ENCODE measurements at regions not wholly inside any gene's neighbourhood (a gene's known extent, or its start where the extent isn't known, plus 50 kb on each side); places are given as distances from the start of the nearest gene placed in this dataset.

DNA sequence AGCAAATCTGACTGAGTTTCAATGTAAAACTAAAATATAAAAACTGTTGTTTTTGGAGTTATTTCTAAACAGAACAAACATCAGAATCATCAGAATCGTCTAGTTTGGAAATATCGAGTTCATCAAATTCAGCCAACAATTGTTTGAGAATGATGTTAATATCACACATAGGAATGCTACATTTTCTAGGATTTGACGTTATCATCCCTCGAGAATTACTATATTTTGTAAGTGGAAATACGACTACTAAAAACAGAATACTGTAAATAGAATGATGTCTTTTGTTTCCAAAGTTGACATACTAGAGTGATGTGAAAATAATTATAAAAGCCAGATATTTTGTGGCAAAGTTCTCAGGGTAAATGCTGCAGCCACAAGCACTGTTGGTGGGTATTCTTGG is 805.9 kb downstream of the TLE1 start:
- DNase-seq, result no peak

DNA sequence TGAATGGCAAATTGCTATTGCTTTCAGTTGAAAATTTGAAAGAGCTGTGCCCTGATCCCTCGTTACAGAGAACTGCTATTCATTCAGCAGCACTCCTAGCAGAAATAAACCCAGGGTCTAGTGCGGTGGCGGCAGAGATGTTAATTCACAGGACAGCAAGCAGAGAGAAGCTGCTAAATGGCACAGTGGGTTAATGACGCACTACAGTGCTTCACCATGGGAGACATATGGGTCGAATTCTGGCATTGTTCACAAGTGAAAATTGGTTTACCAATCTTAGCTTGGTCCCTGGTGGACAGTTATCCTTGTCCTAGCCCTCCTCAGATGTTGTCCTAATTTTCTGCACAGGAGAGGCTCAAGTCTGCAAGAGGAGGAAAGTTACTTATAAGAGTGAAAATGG is 807.4 kb downstream of the TLE1 start:
- DNase-seq, result no peak

DNA sequence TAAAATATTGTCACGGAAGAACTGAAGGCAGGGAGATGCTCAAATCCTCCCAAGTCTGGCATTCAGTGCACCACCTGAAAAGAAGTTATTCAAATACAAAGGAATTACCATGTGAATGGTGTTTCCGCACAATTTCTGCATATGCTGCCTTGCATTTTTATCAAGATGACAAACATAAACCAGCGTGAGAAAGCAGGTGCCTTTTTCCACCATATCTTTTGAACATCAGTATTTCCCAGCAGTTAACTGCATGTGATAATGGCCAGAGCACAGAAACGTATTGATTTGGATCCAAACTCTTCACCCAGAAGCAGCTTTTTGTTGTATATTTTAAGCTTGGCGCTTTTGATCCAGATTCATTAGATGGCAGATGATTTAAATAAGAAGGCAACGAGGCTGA is 808.0 kb downstream of the TLE1 start:
- no peak for DNase-seq

DNA sequence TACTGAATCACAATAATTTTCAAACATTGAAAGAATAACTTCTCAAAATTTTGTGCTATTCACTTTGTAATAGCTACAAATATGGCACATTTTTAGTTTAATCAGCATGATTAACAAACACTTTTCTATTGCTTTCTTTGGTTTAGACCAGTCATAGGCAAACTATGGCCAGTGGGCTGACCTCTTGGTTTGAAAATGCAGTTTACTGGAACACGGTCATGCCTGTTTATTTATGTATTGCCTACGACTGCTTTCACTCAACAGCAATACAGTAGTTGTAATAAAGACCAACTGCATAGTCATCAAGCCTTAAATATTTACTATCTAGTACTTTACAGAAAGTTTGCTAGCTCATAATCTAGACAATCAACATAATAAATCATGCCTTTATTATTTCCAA is 810.8 kb downstream of the TLE1 start:
- no peak for DNase-seq

DNA sequence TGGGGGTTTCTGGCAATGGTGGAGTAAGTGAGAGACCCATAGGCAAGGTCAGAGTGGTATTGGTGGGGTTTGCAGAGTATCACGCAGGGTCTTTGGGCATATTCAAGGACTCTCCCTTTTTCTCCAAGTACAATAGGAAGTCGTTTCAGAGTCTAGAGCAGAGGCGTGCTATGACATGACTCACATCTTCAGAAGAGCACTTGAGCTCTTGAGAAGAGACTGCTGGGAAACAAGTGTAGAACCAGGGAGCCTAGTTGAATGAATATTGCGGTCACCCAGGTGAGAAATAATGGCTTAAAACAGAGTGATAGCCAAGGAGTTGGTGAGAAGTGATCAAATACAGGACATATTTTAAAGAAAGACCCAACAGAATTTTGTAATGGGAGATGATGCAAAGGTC is 813.4 kb downstream of the TLE1 start:
- DNase-seq, result no peak

DNA sequence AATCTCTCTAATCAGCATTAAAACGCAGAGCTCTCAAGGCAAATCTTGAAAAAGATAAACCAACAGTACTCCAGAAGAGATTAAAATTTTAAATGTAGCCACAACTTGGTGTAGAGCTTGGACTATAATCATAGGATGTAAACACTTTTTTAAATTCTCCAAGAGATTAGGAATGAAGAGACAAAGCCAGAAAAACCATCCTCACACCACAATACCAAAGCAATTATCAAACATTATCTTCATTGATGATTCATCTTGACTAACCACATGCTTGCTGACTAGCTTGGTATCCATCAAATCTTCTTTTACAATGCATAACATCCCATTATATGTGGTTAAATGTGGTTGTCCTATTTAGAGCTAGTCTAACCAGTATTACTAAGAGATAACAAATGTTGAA is 815.1 kb downstream of the TLE1 start:
- DNase-seq, result no peak

DNA sequence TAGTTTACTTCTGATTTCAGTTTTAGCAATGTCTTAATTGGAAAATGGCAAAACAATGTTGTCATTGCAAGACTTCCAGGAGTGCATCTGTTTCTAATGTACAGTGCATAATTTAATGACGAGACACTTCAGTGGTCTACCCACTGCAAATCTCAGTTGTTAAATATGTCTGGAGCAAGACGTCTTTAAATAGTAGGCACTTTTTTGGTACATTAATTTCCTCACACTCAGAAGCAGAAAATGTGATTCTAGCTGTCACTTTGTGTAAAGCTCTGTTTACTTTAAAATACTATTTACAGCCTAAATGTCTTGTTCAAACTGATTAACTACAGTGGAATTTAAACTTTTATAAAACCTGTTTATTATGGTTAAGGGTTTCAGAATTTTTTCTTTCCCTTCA is 815.5 kb downstream of the TLE1 start:
- DNase-seq, result no peak

DNA sequence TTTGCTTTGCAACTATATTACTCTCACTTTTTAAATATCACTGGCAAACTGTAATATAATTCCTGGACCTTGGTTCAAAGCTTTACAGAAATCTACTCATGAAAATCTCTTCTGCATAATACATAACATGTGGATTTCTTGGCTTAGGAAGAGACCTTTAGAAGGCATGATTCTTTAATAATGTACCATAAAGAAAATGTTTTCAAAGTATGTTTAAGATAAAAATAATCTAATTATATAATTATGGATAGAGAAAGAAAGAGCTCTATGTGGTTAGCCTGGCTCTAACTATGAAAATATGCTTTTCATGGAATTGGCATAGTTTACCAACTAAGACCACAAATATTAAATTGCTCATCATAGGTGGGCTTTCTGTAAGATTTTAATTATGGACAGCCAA is 817.8 kb downstream of the TLE1 start:
- no peak for DNase-seq

DNA sequence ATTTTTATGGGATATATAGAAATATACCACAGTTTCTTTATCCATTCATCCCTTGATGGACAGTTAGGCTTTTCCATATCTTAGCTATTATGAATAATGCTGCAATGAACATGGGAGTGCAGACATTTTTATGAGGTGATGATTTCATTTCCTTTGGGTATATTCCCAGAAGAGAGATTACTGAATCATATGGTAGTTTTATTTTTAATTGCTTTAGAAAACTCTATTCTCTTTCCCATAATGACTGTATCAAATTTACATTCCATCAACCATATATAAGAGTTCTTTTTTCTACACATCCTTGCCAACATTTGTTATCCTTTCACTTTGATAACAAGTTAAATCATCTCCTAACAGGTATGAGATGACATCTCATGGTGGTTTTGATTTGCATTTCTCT is 821.6 kb downstream of the TLE1 start:
- DNase-seq, result no peak

DNA sequence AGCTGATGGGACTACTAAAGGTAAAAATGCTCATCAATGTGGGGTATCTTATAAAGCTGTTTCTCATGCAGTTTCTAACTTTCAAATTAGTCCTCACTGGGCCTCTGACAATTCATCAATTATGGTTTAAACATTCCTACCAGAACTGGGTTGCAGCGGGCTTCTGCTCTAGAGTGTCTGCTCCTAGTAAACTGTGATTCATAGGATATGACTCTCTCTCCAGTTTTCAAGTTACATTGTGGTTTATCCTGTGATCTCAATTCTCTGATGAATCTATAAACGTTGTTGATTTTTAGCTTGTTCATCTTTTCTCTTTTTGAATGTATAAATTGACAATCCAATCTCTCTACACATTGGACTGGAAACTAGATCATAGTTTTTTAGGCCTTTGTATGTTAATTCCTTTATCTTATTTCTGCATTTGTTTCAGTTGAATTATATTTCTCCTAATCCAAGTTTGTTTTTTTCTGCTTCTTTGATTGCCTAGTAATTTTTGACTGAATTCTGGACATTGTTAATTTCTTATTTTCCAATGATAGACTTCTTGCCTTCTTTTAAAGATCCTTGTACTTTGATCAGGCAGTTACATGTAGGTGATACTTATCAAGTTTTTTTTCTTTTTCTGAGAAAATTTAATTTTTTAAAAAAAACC is 822.6 kb downstream of the TLE1 start:
- DNase-seq, result no peak

DNA sequence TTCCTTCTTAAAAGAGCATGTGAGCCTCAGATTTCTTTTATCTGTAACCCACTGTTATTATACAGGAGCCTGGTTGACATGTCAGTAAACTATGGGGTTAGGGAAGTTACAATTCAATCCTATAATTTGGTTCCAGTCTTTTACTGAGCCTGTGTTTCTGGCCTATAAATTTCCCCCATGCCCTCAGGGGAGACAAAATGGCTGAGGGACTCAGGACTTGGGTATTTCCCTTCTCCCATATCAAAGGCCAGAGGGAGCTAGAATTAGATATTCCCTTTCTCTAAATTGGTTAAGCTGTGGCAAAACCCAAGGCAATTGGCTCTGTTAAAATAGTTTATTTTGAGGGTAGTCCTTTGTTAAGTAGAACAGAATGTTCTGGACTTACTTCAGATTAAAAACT is 823.2 kb downstream of the TLE1 start:
- DNase-seq, result no peak

DNA sequence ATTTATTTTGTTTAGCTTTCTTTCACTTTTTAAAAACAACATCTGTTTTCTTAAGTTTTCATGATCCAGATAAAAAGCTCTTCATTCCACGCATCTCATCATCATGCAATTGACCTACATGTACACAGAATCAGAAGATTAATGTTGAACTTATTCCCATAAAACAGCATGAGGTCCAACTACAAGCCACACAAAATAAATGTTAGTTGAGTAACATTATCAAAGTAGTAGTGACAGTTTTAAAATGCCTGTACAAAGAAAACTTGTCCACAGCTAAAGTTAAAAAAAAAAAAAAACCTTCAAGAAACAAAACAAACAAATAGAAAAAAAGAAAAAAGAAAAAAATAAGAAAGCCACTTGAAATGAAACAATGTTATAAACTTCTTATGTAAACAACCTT is 846.3 kb downstream of the TLE1 start:
- no peak for DNase-seq

DNA sequence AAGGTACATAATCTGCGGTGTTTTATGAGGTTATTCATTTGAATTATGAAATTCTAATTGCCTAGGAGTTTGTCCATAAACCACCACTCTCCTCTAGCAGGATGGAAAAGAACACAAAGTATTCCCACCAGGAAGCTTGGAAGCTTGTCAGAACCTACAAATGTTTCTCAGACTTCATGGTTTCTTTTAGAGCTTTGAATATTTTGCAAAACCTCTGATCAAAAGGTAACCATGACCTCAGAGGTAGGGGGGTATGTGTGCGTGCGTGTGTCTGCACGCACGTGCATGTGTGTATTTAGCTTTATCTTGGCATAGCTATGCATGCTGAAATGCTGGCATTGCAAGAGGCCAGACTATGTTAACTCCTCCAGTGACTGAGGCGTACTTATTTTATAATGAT is 847.0 kb downstream of the TLE1 start:
- DNase-seq, result no peak

DNA sequence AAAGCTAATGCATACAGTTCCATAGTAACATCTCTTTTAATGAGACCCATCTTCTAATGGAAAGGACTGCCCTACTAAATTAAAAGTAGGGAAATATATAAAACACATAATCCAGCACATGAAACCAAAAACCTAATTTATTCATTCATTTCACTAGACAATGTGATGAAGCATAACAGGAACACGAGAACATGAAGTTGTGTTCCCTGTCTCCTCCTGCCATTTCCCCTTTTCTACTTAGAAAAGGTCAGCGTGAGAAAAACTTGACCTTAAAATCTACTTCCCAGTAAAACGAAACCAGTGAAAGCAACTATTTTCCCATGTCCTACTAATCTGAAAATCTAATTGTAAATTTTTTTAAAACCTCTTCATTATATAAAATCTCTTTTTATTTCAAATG is 847.5 kb downstream of the TLE1 start:
- no peak for DNase-seq

DNA sequence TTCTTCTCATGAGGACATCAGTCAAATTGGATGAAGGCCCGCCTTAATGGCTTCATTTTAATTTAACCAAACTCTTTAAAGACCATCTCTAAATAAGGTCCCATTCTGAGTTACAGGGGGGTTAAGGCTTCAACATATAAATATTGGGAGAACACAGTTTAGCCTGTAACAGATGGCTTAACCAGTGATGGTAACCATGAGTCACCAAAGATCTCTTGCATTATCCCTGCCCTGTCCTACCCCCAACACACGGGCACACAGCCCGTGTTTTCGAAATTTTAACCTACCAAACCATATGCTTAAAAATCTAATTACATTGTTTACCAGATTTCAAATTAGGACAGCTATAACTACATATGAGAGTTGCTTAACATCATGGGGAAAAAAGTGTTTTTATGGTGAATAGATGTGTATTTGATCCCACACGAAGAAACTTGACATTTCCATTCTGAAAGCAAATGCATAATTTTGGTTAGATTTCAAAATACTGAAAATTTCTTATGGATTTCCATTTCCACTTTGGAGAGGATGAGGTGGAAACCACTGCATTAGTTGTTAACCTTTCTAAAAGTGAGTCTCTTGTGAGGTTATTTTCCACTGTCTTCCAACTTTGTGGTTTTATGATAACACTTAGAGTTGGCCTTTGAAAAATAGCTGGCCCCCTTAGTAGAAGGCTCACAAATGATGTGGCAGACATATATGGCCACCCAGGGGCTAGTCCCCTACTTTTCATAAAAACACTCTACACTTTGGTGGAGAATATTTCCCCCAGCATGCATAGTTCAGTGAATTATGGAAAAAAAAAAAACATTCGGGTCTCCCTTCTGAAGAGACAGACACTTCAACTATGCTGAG is 849.3 kb downstream of the TLE1 start:
- DNase-seq, result no peak

DNA sequence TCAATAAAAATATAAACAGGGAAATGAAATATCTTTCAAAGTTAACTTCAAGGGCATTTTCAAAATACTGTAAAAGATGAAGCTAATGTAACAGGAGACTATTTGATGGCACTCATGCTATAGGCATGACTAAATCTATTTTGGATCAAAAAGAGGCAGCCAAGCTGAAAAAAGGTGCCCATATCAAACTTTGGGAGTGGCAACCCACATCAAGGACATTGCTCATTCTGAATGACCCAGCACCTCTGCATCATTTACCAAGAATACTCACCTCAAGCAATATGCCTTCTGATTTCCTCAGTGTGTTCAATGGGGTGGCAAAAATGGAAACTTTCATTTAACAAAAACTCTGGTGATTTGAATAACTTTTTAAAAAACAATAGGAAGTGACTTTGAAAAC is 853.3 kb downstream of the TLE1 start:
- DNase-seq, result no peak

DNA sequence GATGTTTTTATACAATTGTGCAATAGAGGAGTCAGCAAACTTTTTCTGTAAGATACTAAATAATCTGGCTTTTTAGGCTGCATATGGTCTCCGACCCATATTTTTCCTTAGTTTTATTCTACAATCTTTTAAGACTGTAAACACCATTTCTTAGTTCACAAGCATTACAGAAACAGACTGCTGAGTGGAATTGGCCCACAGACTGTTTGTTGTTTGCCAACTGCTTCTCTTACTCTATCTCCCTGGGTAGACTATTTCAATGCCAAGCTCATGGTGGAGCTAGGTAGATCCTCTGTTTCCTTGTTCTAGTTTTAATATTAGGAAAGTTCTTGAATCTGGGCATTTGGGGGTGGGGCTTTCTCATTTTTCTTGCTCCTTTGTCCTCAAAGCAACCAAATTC is 857.6 kb downstream of the TLE1 start:
- DNase-seq, result no peak

DNA sequence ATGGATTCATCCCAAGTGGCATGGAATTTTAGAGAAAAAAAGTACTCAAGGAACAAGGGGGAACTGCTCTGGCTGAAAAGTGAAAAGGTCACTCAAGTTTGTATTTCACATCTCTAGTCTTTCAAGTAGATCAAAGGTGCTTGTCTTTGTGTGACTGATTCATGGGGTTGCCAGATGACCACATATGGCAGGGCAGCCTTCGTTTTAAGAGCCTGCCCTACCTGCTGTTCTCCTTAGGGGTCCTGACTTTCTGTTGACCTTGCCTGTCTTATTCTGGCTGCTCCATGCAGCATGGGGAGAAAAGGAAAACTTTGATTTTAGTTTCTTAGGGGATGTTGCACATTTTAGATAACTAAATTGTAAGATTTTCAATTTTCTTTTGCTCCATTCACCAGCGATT is 877.7 kb downstream of the TLE1 start:
- DNase-seq, result no peak

DNA sequence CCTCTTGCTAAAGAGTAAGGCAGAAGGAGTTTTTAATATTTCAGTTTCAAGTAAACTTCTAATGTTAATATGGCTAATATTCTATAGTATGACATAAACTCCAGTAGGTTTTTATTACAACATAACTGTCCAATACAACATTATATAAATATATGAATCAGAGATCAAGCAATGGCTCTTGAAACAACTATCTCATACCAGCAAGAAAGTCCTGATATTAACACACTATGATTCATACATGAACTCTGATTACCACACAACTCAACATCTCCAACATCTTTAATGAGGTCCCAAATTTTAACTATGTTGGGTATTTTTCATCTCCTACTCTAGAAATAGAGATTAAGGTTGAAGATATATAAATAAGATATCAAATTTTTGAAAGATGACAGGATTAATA is 878.3 kb downstream of the TLE1 start:
- no peak for DNase-seq

DNA sequence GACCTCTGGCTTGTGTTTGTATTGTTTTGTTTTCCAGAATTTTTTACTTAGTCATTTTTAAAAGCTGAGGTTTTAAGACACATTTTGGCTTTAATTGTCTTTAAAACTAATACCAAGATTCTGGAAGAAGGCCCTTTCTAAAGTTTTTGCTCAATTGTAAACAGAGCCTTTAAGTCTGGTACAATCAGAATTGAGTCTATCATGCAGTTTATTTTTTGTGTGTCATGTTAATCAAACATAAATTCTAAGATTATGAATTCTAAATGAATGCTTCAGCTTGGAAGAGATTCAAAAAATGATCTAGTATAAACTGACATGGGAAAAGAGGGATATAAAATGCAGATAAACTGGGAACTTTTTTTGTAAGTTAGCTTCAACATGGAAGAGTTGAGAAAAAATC is 882.7 kb downstream of the TLE1 start:
- DNase-seq, result no peak

DNA sequence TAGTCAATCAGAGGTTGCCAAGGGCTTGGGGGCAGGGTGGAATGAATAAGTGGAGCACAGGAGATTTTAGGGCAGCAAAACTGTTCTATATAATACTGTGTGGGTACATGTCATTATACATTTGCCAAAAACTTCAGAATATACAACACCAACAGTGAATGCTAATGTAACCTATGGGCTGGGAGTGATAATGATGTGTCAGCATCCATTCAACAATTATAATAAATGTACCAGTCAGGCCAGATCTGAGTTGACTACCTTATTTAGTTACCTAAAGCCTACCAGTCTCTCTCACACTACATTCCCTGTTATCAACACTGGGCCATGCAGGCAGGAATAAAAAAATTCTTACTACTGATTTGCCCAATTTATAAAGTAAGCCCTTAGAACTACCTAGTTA is 884.5 kb downstream of the TLE1 start:
- DNase-seq, result no peak

DNA sequence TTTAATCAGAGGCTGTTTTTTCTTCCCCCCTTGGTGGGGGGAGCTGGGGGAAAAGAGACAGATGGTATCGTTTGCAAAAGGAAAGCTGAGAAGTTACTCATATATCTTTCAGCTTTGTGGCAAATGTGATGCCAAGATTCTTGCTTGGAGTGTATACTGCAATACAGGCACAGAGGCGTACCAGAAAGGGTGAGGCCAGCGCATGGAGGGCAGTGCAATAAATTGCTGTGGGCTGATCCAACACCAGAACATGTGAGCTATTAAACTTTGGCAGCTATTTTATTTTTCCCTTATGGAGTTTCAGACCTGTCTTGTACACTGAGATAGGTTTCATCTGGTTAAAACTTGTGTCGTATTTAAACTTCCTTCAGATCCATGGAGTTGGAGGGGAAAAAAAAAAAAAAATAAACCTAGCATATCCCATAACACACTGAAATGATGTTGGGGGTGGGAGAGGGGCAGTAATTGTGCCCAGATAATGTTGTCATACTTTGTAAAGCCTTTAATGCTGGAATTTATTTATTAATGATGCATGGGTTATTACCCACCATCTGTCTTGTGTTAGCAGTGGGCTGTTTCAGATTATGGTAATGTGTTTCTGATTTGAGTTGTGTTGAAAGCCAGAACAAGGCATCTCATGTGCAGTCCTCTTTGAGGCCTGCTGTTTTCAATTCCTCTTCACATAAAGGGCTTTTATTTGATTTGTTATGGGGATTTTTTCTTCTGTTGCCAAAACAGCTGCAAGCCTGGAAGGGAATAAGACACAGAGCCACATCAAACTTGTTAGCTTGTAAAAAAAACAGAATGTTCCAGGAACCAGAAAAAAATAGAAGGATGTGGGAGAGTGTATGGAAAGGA is 891.3 kb downstream of the TLE1 start:
- DNase-seq, result no peak

DNA sequence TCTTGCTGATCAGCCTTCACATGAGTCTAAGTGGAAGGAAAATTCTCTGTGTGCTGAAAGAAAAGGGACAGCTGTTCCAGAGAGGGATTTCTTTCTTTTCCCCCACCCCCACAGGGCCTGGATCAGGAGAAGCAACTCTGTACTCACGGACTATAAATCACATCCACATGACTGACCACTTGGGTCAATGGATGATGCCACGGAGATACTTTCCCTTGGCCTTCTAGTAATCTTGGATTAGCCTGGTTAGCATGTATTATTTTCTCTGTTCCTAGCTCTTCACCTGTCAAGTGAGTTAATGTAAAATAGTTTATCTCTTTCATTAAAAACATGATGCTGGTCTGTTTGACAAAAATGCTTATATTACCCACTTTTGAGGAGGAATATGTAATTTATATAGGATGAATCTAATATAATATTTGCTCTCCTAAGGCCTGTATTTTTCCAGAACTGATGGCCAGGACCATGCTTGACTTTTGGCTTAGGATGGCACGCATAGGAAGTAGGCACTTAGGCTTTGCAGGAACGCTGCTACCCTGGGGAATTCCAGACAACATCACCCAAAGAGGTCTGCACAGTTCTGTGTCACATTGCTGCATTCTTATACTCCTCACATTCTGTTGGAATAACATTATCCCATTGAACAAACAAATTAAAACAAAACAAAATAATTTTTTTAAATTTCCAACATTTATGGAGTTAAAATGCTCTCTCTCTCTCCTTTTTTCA is 892.1 kb downstream of the TLE1 start:
- no peak for DNase-seq

Data from SIG-M5 (cell line).